ENCODE measurements at regions not wholly inside any gene's neighbourhood (a gene's known extent, or its start where the extent isn't known, plus 50 kb on each side); places are given as distances from the start of the nearest gene placed in this dataset.

DNA sequence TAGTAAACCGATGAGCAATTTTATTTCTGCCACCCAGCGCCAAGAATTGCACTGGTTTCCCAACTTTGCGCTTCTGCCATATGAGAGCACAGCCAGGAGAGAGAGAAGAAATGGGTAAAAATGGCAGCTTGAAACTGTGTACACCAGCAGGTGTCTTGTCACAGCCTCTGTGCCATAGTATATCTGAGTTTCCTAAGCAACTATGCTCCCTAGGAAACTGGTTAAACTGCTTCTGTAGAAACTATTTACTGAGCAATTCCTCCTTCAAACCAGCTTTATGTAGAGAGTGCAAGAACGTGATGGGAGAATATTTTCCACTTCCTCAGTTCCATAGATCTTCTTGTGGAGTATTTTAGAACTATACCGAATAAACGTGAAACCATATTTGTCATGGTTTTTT lies 1361.3 kb downstream of the PCDH9 start:
- Histone ChIP-seq H3K4me2 (ENCODE audit: low read length) (no peak overlapping the region), H3K4me3 (replicated peaks in 1 of 2; ENCODE audit: low read depth in 1 of 2, low read length in 2 of 2) (no peak overlapping the region), H3K9me2 (ENCODE audit: insufficient read depth) (no peaks in the 10 kb centered on the region), H3K27me3 (ENCODE audit: insufficient read depth, low read length) (no peaks in the 10 kb centered on the region), H2AFZ (ENCODE audit: low read depth, low read length, poor library complexity, severe bottlenecking) (no peak overlapping the region), H3K36me3 (ENCODE audit: control insufficient read depth in 1 of 2, insufficient read depth in 2 of 2, low read length in 2 of 2) (no peaks in the 10 kb centered on the region), H3K4me1 (ENCODE audit: control insufficient read depth in 1 of 2, insufficient read depth in 2 of 2, low read length in 2 of 2) (no peaks in the 10 kb centered on the region), H3K9ac (ENCODE audit: low read length) (no peak overlapping the region), H3K79me2 (ENCODE audit: insufficient read depth, low read length) (no peaks in the 10 kb centered on the region), H3K27ac (ENCODE audit: low read depth, low read length) (no peak overlapping the region), H3K9me3 (ENCODE audit: control insufficient read depth in 1 of 2, insufficient read depth in 1 of 2, low read depth in 1 of 2, low read length in 2 of 2) (no peaks in the 10 kb centered on the region), H4K20me1 (ENCODE audit: insufficient read depth) (no peaks in the 10 kb centered on the region)
- TF ChIP-seq SRF (IDR thresholded peaks at IDR 0.05; ENCODE audit: low read depth) = no peak
- TF ChIP-seq ZNF274 (IDR thresholded peaks at IDR 0.05; ENCODE audit: low read depth, low read length) = no peak
- TF ChIP-seq, protein P1, sequence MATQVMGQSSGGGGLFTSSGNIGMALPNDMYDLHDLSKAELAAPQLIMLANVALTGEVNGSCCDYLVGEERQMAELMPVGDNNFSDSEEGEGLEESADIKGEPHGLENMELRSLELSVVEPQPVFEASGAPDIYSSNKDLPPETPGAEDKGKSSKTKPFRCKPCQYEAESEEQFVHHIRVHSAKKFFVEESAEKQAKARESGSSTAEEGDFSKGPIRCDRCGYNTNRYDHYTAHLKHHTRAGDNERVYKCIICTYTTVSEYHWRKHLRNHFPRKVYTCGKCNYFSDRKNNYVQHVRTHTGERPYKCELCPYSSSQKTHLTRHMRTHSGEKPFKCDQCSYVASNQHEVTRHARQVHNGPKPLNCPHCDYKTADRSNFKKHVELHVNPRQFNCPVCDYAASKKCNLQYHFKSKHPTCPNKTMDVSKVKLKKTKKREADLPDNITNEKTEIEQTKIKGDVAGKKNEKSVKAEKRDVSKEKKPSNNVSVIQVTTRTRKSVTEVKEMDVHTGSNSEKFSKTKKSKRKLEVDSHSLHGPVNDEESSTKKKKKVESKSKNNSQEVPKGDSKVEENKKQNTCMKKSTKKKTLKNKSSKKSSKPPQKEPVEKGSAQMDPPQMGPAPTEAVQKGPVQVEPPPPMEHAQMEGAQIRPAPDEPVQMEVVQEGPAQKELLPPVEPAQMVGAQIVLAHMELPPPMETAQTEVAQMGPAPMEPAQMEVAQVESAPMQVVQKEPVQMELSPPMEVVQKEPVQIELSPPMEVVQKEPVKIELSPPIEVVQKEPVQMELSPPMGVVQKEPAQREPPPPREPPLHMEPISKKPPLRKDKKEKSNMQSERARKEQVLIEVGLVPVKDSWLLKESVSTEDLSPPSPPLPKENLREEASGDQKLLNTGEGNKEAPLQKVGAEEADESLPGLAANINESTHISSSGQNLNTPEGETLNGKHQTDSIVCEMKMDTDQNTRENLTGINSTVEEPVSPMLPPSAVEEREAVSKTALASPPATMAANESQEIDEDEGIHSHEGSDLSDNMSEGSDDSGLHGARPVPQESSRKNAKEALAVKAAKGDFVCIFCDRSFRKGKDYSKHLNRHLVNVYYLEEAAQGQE (IDR thresholded peaks at IDR 0.05; ENCODE audit: low read depth) = no peak
- TF ChIP-seq SIN3A (IDR thresholded peaks at IDR 0.05; ENCODE audit: low read depth) = no peak
- TF ChIP-seq ZFX (IDR thresholded peaks at IDR 0.05) = no peak
- no peak for TF ChIP-seq EZH2 (IDR thresholded peaks at IDR 0.05)
- no peak for TF ChIP-seq POLR2AphosphoS5 (IDR thresholded peaks at IDR 0.05; ENCODE audit: low read depth, low read length)
- TF ChIP-seq JUND (IDR thresholded peaks at IDR 0.05) = no peak
- TF ChIP-seq CBX3 (IDR thresholded peaks at IDR 0.05; ENCODE audit: low read depth) = no peak
- TF ChIP-seq FOSL1 (IDR thresholded peaks at IDR 0.05; ENCODE audit: low read depth) = no peak
- no peak for TF ChIP-seq TCF7L2 (IDR thresholded peaks at IDR 0.05; ENCODE audit: borderline replicate concordance, extremely low read depth, insufficient read depth, insufficient read length)
- TF ChIP-seq, protein P2, sequence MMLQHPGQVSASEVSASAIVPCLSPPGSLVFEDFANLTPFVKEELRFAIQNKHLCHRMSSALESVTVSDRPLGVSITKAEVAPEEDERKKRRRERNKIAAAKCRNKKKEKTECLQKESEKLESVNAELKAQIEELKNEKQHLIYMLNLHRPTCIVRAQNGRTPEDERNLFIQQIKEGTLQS (IDR thresholded peaks at IDR 0.05) = no peak
- no peak for TF ChIP-seq RAD21 (IDR thresholded peaks at IDR 0.05; ENCODE audit: low read depth)
- TF ChIP-seq POLR2A (IDR thresholded peaks at IDR 0.05; ENCODE audit: borderline replicate concordance, extremely low read depth, insufficient read depth, insufficient read length) = no peak
- no peak for TF ChIP-seq EZH2phosphoT487 (IDR thresholded peaks at IDR 0.05; ENCODE audit: borderline replicate concordance)
- TF ChIP-seq SP1 (IDR thresholded peaks at IDR 0.05; ENCODE audit: low read depth) = no peak
- TF ChIP-seq YY1 (IDR thresholded peaks at IDR 0.05; ENCODE audit: extremely low read depth, insufficient replicate concordance, low read depth, low read length) = no peak
- no peak for TF ChIP-seq CEBPB (IDR thresholded peaks at IDR 0.05; ENCODE audit: low read depth)
- TF ChIP-seq, protein P3, sequence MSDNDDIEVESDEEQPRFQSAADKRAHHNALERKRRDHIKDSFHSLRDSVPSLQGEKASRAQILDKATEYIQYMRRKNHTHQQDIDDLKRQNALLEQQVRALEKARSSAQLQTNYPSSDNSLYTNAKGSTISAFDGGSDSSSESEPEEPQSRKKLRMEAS (IDR thresholded peaks at IDR 0.05) = no peak
- ChIA-PET CTCF (no interaction called here), RAD21 (ENCODE audit: low non-redundant PET in 1 of 2, low total read pairs in 2 of 2, uncharacterized antibody in 2 of 2, unreplicated experiment in 2 of 2) (no interaction called here), POLR2A (no interaction called here)
- no TSS peak for BruUV-seq (replicated peaks)
- no peak for ATAC-seq
- intact Hi-C loops (cut with micrococcal nuclease) = no loop called here
- no peak for DNase-seq (ENCODE audit: low read depth, low spot score)

Data from HCT116 (cell line).